ENCODE measurements at regions not wholly inside any gene's neighbourhood (a gene's known extent, or its start where the extent isn't known, plus 50 kb on each side); places are given as distances from the start of the nearest gene placed in this dataset.
"Not testable (repeated sequence)": the region's sequence is repeated elsewhere in the genome, so short reads cannot be mapped to it uniquely, and the experiment has no call there.

GRCh38 chr5:84885485-84886258 is 501.0 kb upstream of the EDIL3 start:
- Histone ChIP-seq H3K36me3 (ENCODE audit: control insufficient read depth in 3 of 3, insufficient read depth in 2 of 3, low read depth in 1 of 3, low read length in 3 of 3) (no peaks in the 10 kb centered on the region), H3K4me1 (ENCODE audit: control insufficient read depth in 3 of 3, insufficient read depth in 2 of 3, low read depth in 1 of 3, low read length in 2 of 3) (no peaks in the 10 kb centered on the region), H3K27me3 (ENCODE audit: control insufficient read depth in 3 of 3, insufficient read depth in 3 of 3, low read length in 3 of 3) (no peaks in the 10 kb centered on the region), H3K27ac (ENCODE audit: low read depth in 1 of 3, low read length in 2 of 3) (no peak overlapping the region), H3K9me3 (ENCODE audit: control insufficient read depth in 2 of 2, insufficient read depth in 1 of 2, low read depth in 1 of 2, low read length in 1 of 2) (no peaks in the 10 kb centered on the region), H3K4me3 (ENCODE audit: low read depth in 1 of 3, low read length in 3 of 3) (no peak overlapping the region)
- DNase-seq (no peak), FAIRE-seq (no peak)
- 52 to 70% (median 59%) methylated on average over 1 of the region's 1 CpG for WGBS, 3 donors

GRCh38 chr5:84881737-84882136 is 497.1 kb upstream of the EDIL3 start:
- Histone ChIP-seq H3K27me3 (ENCODE audit: control insufficient read depth in 3 of 3, insufficient read depth in 3 of 3, low read length in 3 of 3) (no peaks in the 10 kb centered on the region), H3K27ac (ENCODE audit: low read depth in 1 of 3, low read length in 2 of 3) (no peak overlapping the region), H3K4me3 (ENCODE audit: low read depth in 1 of 3, low read length in 3 of 3) (no peak overlapping the region), H3K9me3 (ENCODE audit: control insufficient read depth in 2 of 2, insufficient read depth in 1 of 2, low read depth in 1 of 2, low read length in 1 of 2) (no peaks in the 10 kb centered on the region), H3K36me3 (ENCODE audit: control insufficient read depth in 3 of 3, insufficient read depth in 2 of 3, low read depth in 1 of 3, low read length in 3 of 3) (no peaks in the 10 kb centered on the region), H3K4me1 (ENCODE audit: control insufficient read depth in 3 of 3, insufficient read depth in 2 of 3, low read depth in 1 of 3, low read length in 2 of 3) (no peaks in the 10 kb centered on the region)
- WGBS, 3 donors, result 61 to 78% (median 67%) methylated on average over 4 of the region's 4 CpGs
- DNase-seq, result no peak
- FAIRE-seq, result no peak

GRCh38 chr5:84874196-84874595 is 489.5 kb upstream of the EDIL3 start:
- no peak for FAIRE-seq

GRCh38 chr5:84872768-84873167 is 488.1 kb upstream of the EDIL3 start:
- no peak overlapping the region for H3K27ac ChIP-seq (ENCODE audit: low read depth in 1 of 3, low read length in 2 of 3)
- H3K36me3 ChIP-seq (ENCODE audit: control insufficient read depth in 3 of 3, insufficient read depth in 2 of 3, low read depth in 1 of 3, low read length in 3 of 3), result no peaks in the 10 kb centered on the region
- H3K4me3 ChIP-seq (ENCODE audit: low read depth in 1 of 3, low read length in 3 of 3), result no peak overlapping the region
- no peaks in the 10 kb centered on the region for H3K4me1 ChIP-seq (ENCODE audit: control insufficient read depth in 3 of 3, insufficient read depth in 2 of 3, low read depth in 1 of 3, low read length in 2 of 3)
- no peaks in the 10 kb centered on the region for H3K9me3 ChIP-seq (ENCODE audit: control insufficient read depth in 2 of 2, insufficient read depth in 1 of 2, low read depth in 1 of 2, low read length in 1 of 2)
- DNase-seq (no peak), FAIRE-seq (no peak)
- 53 to 79% (median 60%) methylated on average over 3 of the region's 3 CpGs for WGBS, 3 donors
- H3K27me3 ChIP-seq (ENCODE audit: control insufficient read depth in 3 of 3, insufficient read depth in 3 of 3, low read length in 3 of 3), result no peaks in the 10 kb centered on the region

More at GRCh38 chr5:84874196-84874595, 489.5 kb upstream of the EDIL3 start:
- no peaks in the 10 kb centered on the region for H3K36me3 ChIP-seq (ENCODE audit: control insufficient read depth in 3 of 3, insufficient read depth in 2 of 3, low read depth in 1 of 3, low read length in 3 of 3)
- H3K4me1 ChIP-seq (ENCODE audit: control insufficient read depth in 3 of 3, insufficient read depth in 2 of 3, low read depth in 1 of 3, low read length in 2 of 3), result no peaks in the 10 kb centered on the region
- DNase-seq, result no peak
- H3K9me3 ChIP-seq (ENCODE audit: control insufficient read depth in 2 of 2, insufficient read depth in 1 of 2, low read depth in 1 of 2, low read length in 1 of 2), result no peaks in the 10 kb centered on the region
- no peaks in the 10 kb centered on the region for H3K27me3 ChIP-seq (ENCODE audit: control insufficient read depth in 3 of 3, insufficient read depth in 3 of 3, low read length in 3 of 3)
- no peak overlapping the region for H3K4me3 ChIP-seq (ENCODE audit: low read depth in 1 of 3, low read length in 3 of 3)
- H3K27ac ChIP-seq (ENCODE audit: low read depth in 1 of 3, low read length in 2 of 3), result no peak overlapping the region

GRCh38 chr5:84870369-84870768 is 485.7 kb upstream of the EDIL3 start:
- no peak for FAIRE-seq
- Histone ChIP-seq H3K9me3 (ENCODE audit: control insufficient read depth in 2 of 2, insufficient read depth in 1 of 2, low read depth in 1 of 2, low read length in 1 of 2) (no peaks in the 10 kb centered on the region), H3K27me3 (ENCODE audit: control insufficient read depth in 3 of 3, insufficient read depth in 3 of 3, low read length in 3 of 3) (no peaks in the 10 kb centered on the region), H3K4me3 (ENCODE audit: low read depth in 1 of 3, low read length in 3 of 3) (no peak overlapping the region), H3K27ac (ENCODE audit: low read depth in 1 of 3, low read length in 2 of 3) (no peak overlapping the region), H3K4me1 (ENCODE audit: control insufficient read depth in 3 of 3, insufficient read depth in 2 of 3, low read depth in 1 of 3, low read length in 2 of 3) (no peaks in the 10 kb centered on the region), H3K36me3 (ENCODE audit: control insufficient read depth in 3 of 3, insufficient read depth in 2 of 3, low read depth in 1 of 3, low read length in 3 of 3) (no peaks in the 10 kb centered on the region)
- WGBS, 3 donors, result 0 to 33% (median 31%) methylated on average over 1 of the region's 1 CpG
- DNase-seq, result no peak

- 76 to 87% (median 87%) methylated on average over 8 of the region's 8 CpGs for WGBS, 3 donors
Observed at GRCh38 chr5:84869675-84870074, 485.0 kb upstream of the EDIL3 start.

GRCh38 chr5:84863936-84864335 is 479.3 kb upstream of the EDIL3 start:
- not testable (repeated sequence) for H3K27me3 ChIP-seq (ENCODE audit: control insufficient read depth in 3 of 3, insufficient read depth in 3 of 3, low read length in 3 of 3); H3K9me3 ChIP-seq (ENCODE audit: control insufficient read depth in 2 of 2, insufficient read depth in 1 of 2, low read depth in 1 of 2, low read length in 1 of 2); H3K4me3 ChIP-seq (ENCODE audit: low read depth in 1 of 3, low read length in 3 of 3); H3K36me3 ChIP-seq (ENCODE audit: control insufficient read depth in 3 of 3, insufficient read depth in 2 of 3, low read depth in 1 of 3, low read length in 3 of 3); FAIRE-seq; DNase-seq; H3K27ac ChIP-seq (ENCODE audit: low read depth in 1 of 3, low read length in 2 of 3); H3K4me1 ChIP-seq (ENCODE audit: control insufficient read depth in 3 of 3, insufficient read depth in 2 of 3, low read depth in 1 of 3, low read length in 2 of 3)
- WGBS, 3 donors, result 90 to 92% (median 91%) methylated on average over 19 of the region's 19 CpGs

More at GRCh38 chr5:84869675-84870074, 485.0 kb upstream of the EDIL3 start:
- Histone ChIP-seq H3K27me3 (ENCODE audit: control insufficient read depth in 3 of 3, insufficient read depth in 3 of 3, low read length in 3 of 3) (no peaks in the 10 kb centered on the region), H3K4me1 (ENCODE audit: control insufficient read depth in 3 of 3, insufficient read depth in 2 of 3, low read depth in 1 of 3, low read length in 2 of 3) (no peaks in the 10 kb centered on the region), H3K36me3 (ENCODE audit: control insufficient read depth in 3 of 3, insufficient read depth in 2 of 3, low read depth in 1 of 3, low read length in 3 of 3) (no peaks in the 10 kb centered on the region), H3K4me3 (ENCODE audit: low read depth in 1 of 3, low read length in 3 of 3) (no peak overlapping the region), H3K9me3 (ENCODE audit: control insufficient read depth in 2 of 2, insufficient read depth in 1 of 2, low read depth in 1 of 2, low read length in 1 of 2) (no peaks in the 10 kb centered on the region), H3K27ac (ENCODE audit: low read depth in 1 of 3, low read length in 2 of 3) (no peak overlapping the region)
- no peak for DNase-seq
- no peak for FAIRE-seq

- FAIRE-seq (no peak), DNase-seq (no peak)
- Histone ChIP-seq H3K9me3 (ENCODE audit: control insufficient read depth in 2 of 2, insufficient read depth in 1 of 2, low read depth in 1 of 2, low read length in 1 of 2) (no peaks in the 10 kb centered on the region), H3K27me3 (ENCODE audit: control insufficient read depth in 3 of 3, insufficient read depth in 3 of 3, low read length in 3 of 3) (no peaks in the 10 kb centered on the region), H3K4me3 (ENCODE audit: low read depth in 1 of 3, low read length in 3 of 3) (no peak overlapping the region), H3K27ac (ENCODE audit: low read depth in 1 of 3, low read length in 2 of 3) (no peak overlapping the region), H3K4me1 (ENCODE audit: control insufficient read depth in 3 of 3, insufficient read depth in 2 of 3, low read depth in 1 of 3, low read length in 2 of 3) (no peaks in the 10 kb centered on the region), H3K36me3 (ENCODE audit: control insufficient read depth in 3 of 3, insufficient read depth in 2 of 3, low read depth in 1 of 3, low read length in 3 of 3) (no peaks in the 10 kb centered on the region)
- 11 to 38% (median 20%) methylated on average over 1 of the region's 1 CpG for WGBS, 3 donors
Observed at GRCh38 chr5:84863020-84863419, 478.3 kb upstream of the EDIL3 start.

- H3K4me3 ChIP-seq (ENCODE audit: low read depth in 1 of 3, low read length in 3 of 3), result no peak overlapping the region
- 65 to 82% (median 70%) methylated on average over 7 of the region's 7 CpGs for WGBS, 3 donors
- H3K27ac ChIP-seq (ENCODE audit: low read depth in 1 of 3, low read length in 2 of 3), result no peak overlapping the region
- H3K9me3 ChIP-seq (ENCODE audit: control insufficient read depth in 2 of 2, insufficient read depth in 1 of 2, low read depth in 1 of 2, low read length in 1 of 2), result no peaks in the 10 kb centered on the region
- no peaks in the 10 kb centered on the region for H3K36me3 ChIP-seq (ENCODE audit: control insufficient read depth in 3 of 3, insufficient read depth in 2 of 3, low read depth in 1 of 3, low read length in 3 of 3)
- no peaks in the 10 kb centered on the region for H3K27me3 ChIP-seq (ENCODE audit: control insufficient read depth in 3 of 3, insufficient read depth in 3 of 3, low read length in 3 of 3)
- no peaks in the 10 kb centered on the region for H3K4me1 ChIP-seq (ENCODE audit: control insufficient read depth in 3 of 3, insufficient read depth in 2 of 3, low read depth in 1 of 3, low read length in 2 of 3)
- FAIRE-seq (no peak), DNase-seq (no peak)
Observed at GRCh38 chr5:84862132-84862531, 477.5 kb upstream of the EDIL3 start.
